A673 (cell line): ENCODE measurements at regions not wholly inside any gene's neighbourhood (a gene's known extent, or its start where the extent isn't known, plus 50 kb on each side); places are given as distances from the start of the nearest gene placed in this dataset.

ENCODE experiments used
- BruUV-seq: library from RNA; stranded (reverse); fragments of 400-500 nt; replicated peaks from 2 replicates; lab custom pipeline; 2021; lab: Mats Ljungman, UMichigan
- CTCF ChIA-PET: fragments of 300-600 bp; sonication (Branson Sonifier 250); formaldehyde crosslinking; loops from one replicate; lab custom pipeline; 2022; ENCODE audit warnings: antibody characterized with exemption; lab: Charles Lee
- POLR2A ChIA-PET: fragments of 300-600 bp; sonication (Branson Sonifier 250); formaldehyde crosslinking; loops from one replicate; lab custom pipeline; 2022; ENCODE audit warnings: antibody characterized with exemption; ENCODE audit not compliant: low non-redundant PET; lab: Charles Lee
- DNase-seq: peaks from one replicate; pipeline ENCODE4 v3.0.0-alpha.2; 2015; ENCODE audit warnings: low spot score
- H3K27ac ChIP-seq: fragments of 200-600 bp; sonication (generic); 2 replicates; pipeline ENCODE4 v1.5.1; 2016; ENCODE audit warnings: mixed run types, low read depth, mild to moderate bottlenecking, mixed read lengths, antibody characterized with exemption, low read length; ENCODE audit not compliant: poor library complexity, severe bottlenecking
- H3K27me3 ChIP-seq: fragments of 200-600 bp; sonication (generic); replicated peaks from 2 replicates; pipeline ENCODE4 v1.6.1; 2017; ENCODE audit warnings: mixed run types, low read depth, mild to moderate bottlenecking, mixed read lengths, antibody characterized with exemption, low read length; ENCODE audit not compliant: insufficient read depth, poor library complexity
- H3K36me3 ChIP-seq: fragments of 200-600 bp; sonication (generic); 2 replicates; pipeline ENCODE4 v1.6.1; 2016; ENCODE audit warnings: mixed run types, mild to moderate bottlenecking, mixed read lengths, antibody characterized with exemption, low read length; ENCODE audit not compliant: insufficient read depth, poor library complexity, severe bottlenecking
- H3K4me1 ChIP-seq: fragments of 200-600 bp; sonication (generic); 2 replicates; pipeline ENCODE4 v1.6.1; 2017; ENCODE audit warnings: mixed run types, mild to moderate bottlenecking, mixed read lengths, antibody characterized with exemption, low read length; ENCODE audit not compliant: insufficient read depth, poor library complexity, severe bottlenecking
- H3K4me3 ChIP-seq: fragments of 200-600 bp; sonication (generic); 2 replicates; pipeline ENCODE4 v1.5.1; 2016; ENCODE audit warnings: low read depth, mixed run types, mild to moderate bottlenecking, mixed read lengths, low read length; ENCODE audit not compliant: poor library complexity, severe bottlenecking
- H3K9me3 ChIP-seq: fragments of 200-600 bp; sonication (generic); 2 replicates; pipeline ENCODE4 v1.6.1; 2016; ENCODE audit warnings: mixed run types, low read depth, mild to moderate bottlenecking, mixed read lengths, antibody characterized with exemption, low read length; ENCODE audit not compliant: poor library complexity, severe bottlenecking
- EZH2 ChIP-seq: fragments of 200-600 bp; sonication (generic); IDR thresholded peaks from 2 replicates; pipeline ENCODE4 v1.6.1; 2017; ENCODE audit warnings: borderline replicate concordance, low read depth, mild to moderate bottlenecking, mixed read lengths, antibody characterized with exemption, low read length; ENCODE audit not compliant: poor library complexity, severe bottlenecking
- intact Hi-C: fragments of 100-400 bp; cut with micrococcal nuclease; formaldehyde crosslinking; loops from one replicate; pipeline ENCODE4 v1.10.0; 2022; ENCODE audit not compliant: unreplicated experiment
- TF ChIP-seq, protein P1 (sequence below): fragments of 300-800, 200-600 bp; sonication (generic); conservative IDR thresholded peaks from 2 replicates; pipeline ENCODE4 v1.5.1; 2017; ENCODE audit warnings: low read depth, mild to moderate bottlenecking, antibody characterized with exemption, low read length, moderate library complexity, mixed read lengths

DNA sequence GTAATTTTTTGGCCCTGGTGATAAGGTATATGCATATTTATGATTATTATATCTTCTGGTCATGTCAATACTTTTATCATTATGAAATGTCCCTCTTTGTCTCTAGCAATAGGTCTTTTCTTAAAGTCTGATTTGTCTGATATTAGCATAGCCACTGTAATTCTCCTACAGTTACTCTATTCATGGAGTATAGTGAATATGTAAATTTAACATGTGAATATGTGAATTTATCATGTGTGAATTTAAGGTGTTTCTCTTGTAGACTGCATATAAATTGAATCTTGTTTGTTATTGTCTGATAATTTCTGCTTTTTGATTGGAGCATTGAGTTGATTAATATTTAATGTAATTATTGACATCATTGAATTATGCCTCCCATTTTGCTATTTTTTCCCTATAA, 259.4 kb downstream of the HRH4 start:
- intact Hi-C loops = no loop called here
- no peak overlapping the region for H3K4me3 ChIP-seq
- no peaks in the 10 kb centered on the region for H3K36me3 ChIP-seq
- POLR2A ChIA-PET = no interaction called here
- peaks cover 28% of the 10 kb centered on the region for H3K27me3 ChIP-seq
- H3K9me3 ChIP-seq = no peaks in the 10 kb centered on the region
- CTCF ChIA-PET = no interaction called here
- DNase-seq = no peak
- TF ChIP-seq, protein P1, sequence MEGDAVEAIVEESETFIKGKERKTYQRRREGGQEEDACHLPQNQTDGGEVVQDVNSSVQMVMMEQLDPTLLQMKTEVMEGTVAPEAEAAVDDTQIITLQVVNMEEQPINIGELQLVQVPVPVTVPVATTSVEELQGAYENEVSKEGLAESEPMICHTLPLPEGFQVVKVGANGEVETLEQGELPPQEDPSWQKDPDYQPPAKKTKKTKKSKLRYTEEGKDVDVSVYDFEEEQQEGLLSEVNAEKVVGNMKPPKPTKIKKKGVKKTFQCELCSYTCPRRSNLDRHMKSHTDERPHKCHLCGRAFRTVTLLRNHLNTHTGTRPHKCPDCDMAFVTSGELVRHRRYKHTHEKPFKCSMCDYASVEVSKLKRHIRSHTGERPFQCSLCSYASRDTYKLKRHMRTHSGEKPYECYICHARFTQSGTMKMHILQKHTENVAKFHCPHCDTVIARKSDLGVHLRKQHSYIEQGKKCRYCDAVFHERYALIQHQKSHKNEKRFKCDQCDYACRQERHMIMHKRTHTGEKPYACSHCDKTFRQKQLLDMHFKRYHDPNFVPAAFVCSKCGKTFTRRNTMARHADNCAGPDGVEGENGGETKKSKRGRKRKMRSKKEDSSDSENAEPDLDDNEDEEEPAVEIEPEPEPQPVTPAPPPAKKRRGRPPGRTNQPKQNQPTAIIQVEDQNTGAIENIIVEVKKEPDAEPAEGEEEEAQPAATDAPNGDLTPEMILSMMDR = no peak
- TF ChIP-seq EZH2 = no peak
- no peaks in the 10 kb centered on the region for H3K4me1 ChIP-seq
- no peak overlapping the region for H3K27ac ChIP-seq
- no TSS peak for BruUV-seq

DNA sequence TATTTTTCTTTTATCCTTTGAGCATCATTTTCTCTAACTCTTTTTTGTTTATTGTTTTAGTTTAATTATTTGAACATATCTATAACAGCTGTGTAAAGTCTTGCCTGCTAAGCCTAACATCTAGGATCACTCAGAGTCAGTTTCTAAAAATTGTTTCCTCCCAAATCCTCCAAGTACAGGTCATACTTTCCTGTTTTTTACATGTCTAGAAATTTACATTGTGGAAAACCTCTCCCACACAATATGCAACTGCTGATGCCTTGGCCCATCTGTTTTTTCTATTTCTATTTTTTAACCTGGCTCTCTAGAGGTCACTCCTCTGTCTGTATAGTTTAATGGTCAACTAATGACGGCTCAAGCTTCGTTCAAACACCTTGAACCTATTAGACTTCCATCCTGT, 261.0 kb downstream of the HRH4 start:
- Histone ChIP-seq H3K4me3 (no peak overlapping the region), H3K36me3 (no peaks in the 10 kb centered on the region), H3K27ac (no peak overlapping the region), H3K27me3 (peaks cover 28% of the 10 kb centered on the region), H3K9me3 (no peaks in the 10 kb centered on the region), H3K4me1 (no peaks in the 10 kb centered on the region)
- no peak for DNase-seq
- intact Hi-C loops = no loop called here
- CTCF ChIA-PET = no interaction called here
- POLR2A ChIA-PET = no interaction called here
- BruUV-seq = no TSS peak
- no peak for TF ChIP-seq EZH2
- TF ChIP-seq, protein P1 = no peak

DNA sequence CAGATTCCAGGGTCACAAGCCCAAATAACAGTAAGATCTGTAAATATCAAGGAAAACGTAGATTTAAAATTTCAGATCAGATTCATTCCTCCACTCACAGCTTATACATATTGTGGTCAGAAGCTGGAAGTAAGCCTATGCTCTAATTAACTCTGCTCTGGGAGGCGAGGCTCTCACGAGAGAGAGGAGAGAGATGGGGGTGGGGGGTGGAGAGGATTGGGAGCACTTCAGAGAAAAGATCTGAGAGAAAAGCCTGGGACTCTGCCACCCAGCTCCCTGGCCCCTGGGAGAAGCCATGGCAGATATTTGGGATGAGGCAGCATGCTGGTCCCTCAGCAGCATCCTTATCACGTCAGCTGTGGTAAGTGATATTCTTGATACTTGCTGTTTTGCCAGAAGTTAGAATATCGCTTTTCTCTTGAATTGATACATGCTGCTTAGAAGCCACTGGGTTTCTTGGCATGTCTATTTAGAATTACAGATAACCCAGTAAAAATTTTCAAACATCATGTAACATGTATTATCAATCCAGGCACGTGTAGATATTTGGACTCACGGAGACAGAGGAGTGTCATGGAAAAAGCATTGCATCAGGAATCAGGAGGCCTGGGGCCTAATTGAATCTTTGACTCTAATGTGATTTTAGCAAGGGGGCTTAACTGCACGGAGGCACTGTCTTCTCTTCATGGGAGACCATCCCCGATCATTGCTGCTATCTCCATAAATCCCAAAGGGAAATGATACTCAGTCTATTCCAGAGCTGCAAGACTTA, 265.4 kb downstream of the HRH4 start:
- no peaks in the 10 kb centered on the region for H3K4me1 ChIP-seq
- no peak for DNase-seq
- peaks cover 41% of the 10 kb centered on the region for H3K27me3 ChIP-seq
- H3K36me3 ChIP-seq = no peaks in the 10 kb centered on the region
- BruUV-seq = no TSS peak
- H3K9me3 ChIP-seq = no peaks in the 10 kb centered on the region
- CTCF ChIA-PET = interaction anchor here (0.6 to 1.9 kb wide), 4 partner anchors 182 to 366 kb away, joined by 3 to 12 read pairs (median 4); no protein-coding TSS in a partner anchor
- no peak overlapping the region for H3K4me3 ChIP-seq
- intact Hi-C loops = loop anchor here (1.0 to 5.0 kb wide), 4 partner anchors 126 to 364 kb away; no protein-coding TSS in a partner anchor
- POLR2A ChIA-PET = no interaction called here
- no peak overlapping the region for H3K27ac ChIP-seq
- no peak for TF ChIP-seq EZH2
- TF ChIP-seq, protein P1 = no peak
